ENCODE measurements at regions not wholly inside any gene's neighbourhood (a gene's known extent, or its start where the extent isn't known, plus 50 kb on each side); places are given as distances from the start of the nearest gene placed in this dataset.

DNA sequence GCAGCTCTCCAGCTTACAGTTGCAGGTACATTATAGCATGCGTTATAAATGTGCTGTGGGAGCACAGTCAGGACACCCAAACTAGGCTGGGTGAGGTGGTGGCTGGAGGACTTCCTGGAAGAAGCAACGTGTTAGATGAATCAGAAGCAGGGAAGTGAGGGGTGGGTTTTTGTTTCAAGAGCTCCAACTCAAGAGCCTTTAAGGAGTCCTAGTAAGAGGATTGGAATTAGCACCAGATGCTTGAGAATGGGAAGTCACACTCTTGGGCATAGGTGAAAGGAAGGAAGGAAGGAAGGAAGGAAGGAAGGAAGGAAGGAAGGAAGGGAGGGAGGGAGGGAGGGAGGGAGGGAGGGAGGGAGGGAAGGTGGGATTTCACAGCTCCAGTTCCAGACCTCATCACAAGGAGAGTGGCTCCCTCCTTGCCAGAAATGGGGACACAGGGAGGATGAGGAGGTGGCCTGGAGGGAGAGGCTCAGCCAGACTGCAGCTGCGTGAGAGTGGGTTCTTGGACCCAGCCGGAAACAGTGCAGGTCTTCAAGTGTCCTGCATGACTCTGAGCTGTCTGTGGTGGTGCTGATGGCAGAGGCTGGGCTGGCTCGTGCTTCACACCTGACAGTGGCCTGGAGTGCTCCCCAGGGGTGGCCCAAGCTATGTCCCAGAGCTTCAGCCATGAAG lies 115.7 kb upstream of the GSC start:
- H3K36me3 ChIP-seq (ENCODE audit: control insufficient read depth in 3 of 3, insufficient read depth in 3 of 3, low read length in 3 of 3): no peaks in the 10 kb centered on the region
- no peaks in the 10 kb centered on the region for H3K9me3 ChIP-seq (ENCODE audit: control insufficient read depth in 3 of 3, low read length in 3 of 3)
- no peak overlapping the region for H3K27ac ChIP-seq (ENCODE audit: low read depth, low read length)
- H3K27me3 ChIP-seq (ENCODE audit: control insufficient read depth in 3 of 3, insufficient read depth in 3 of 3, low read length in 3 of 3): peaks cover 6 to 13% (median 11%) of the 10 kb centered on the region in 3 donors
- no peak overlapping the region for H3K9ac ChIP-seq (ENCODE audit: low read depth in 1 of 3, low read length in 3 of 3)
- peaks cover 0 to 2% (median 0%) of the 10 kb centered on the region in 3 donors for H3K4me1 ChIP-seq (ENCODE audit: control insufficient read depth in 3 of 3, insufficient read depth in 3 of 3, low read length in 3 of 3)
- no peak overlapping the region for H3K4me3 ChIP-seq (ENCODE audit: low read length in 3 of 3)

DNA sequence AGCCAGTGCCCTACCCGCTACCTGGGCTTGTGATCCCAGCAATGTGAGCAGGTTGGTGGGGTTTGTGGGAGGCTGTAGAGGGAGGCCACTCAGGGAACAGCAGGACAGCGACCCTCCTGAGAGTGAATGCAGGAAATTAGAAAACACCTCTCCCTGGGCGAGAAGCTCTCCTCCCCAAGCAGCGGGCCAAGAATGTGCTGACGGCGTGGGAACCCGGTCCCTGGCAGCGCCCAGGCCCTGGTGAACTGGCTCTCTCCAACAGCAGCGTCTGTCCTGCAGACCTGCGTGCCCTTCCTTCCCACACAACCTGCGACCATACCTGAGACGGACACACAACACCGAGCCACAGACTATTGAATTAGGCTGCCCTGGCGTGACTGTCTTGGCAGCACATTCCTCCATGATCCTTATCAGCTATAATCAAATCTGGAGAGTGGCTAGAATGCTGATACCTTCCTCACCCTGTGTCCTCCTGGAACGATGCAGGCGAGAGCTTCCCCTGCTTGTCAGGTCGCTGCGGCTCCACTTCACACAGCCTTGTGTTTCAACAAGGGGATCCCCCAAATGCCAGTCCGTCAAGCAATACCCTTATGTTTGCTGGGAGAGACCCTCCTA lies 114.8 kb upstream of the GSC start:
- no peak overlapping the region for H3K9ac ChIP-seq (ENCODE audit: low read depth in 1 of 3, low read length in 3 of 3)
- H3K27me3 ChIP-seq (ENCODE audit: control insufficient read depth in 3 of 3, insufficient read depth in 3 of 3, low read length in 3 of 3): peaks cover 5 to 9% (median 6%) of the 10 kb centered on the region in 3 donors
- H3K36me3 ChIP-seq (ENCODE audit: control insufficient read depth in 3 of 3, insufficient read depth in 3 of 3, low read length in 3 of 3): no peaks in the 10 kb centered on the region
- H3K4me3 ChIP-seq (ENCODE audit: low read length in 3 of 3): no peak overlapping the region
- peaks cover 0 to 2% (median 2%) of the 10 kb centered on the region in 3 donors for H3K4me1 ChIP-seq (ENCODE audit: control insufficient read depth in 3 of 3, insufficient read depth in 3 of 3, low read length in 3 of 3)
- H3K9me3 ChIP-seq (ENCODE audit: control insufficient read depth in 3 of 3, low read length in 3 of 3): no peaks in the 10 kb centered on the region
- no peak overlapping the region for H3K27ac ChIP-seq (ENCODE audit: low read depth, low read length)

DNA sequence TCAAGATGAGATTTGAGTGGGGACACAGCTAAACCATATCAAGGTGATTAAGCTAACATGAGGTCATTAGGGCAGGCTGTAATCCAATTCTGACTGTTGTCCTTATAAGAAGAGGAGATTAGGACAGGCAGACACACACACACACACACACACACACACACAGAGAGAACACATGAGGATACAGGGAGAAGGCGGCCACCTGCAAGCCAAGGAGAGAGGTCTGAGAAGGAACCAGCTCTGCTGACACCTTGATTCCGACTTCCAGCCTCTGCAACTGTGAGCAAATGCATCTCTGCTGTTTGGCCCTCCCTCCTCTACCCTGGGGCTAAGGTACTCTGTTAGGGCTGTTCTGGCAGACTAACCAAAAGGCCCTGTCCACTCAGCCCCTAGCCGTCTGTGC lies 112.5 kb upstream of the GSC start:
- H3K9me3 ChIP-seq (ENCODE audit: control insufficient read depth in 3 of 3, low read length in 3 of 3): no peaks in the 10 kb centered on the region
- H3K36me3 ChIP-seq (ENCODE audit: control insufficient read depth in 3 of 3, insufficient read depth in 3 of 3, low read length in 3 of 3): no peaks in the 10 kb centered on the region
- peaks cover 0 to 7% (median 2%) of the 10 kb centered on the region in 3 donors for H3K4me1 ChIP-seq (ENCODE audit: control insufficient read depth in 3 of 3, insufficient read depth in 3 of 3, low read length in 3 of 3)
- H3K9ac ChIP-seq (ENCODE audit: low read depth in 1 of 3, low read length in 3 of 3): no peak overlapping the region
- H3K27ac ChIP-seq (ENCODE audit: low read depth, low read length): no peak overlapping the region
- no peak overlapping the region for H3K4me3 ChIP-seq (ENCODE audit: low read length in 3 of 3)
- H3K27me3 ChIP-seq (ENCODE audit: control insufficient read depth in 3 of 3, insufficient read depth in 3 of 3, low read length in 3 of 3): peaks cover 0 to 6% (median 0%) of the 10 kb centered on the region in 3 donors

- H3K9ac ChIP-seq (ENCODE audit: low read depth in 1 of 3, low read length in 3 of 3): no peak overlapping the region
- H3K36me3 ChIP-seq (ENCODE audit: control insufficient read depth in 3 of 3, insufficient read depth in 3 of 3, low read length in 3 of 3): no peaks in the 10 kb centered on the region
- peaks cover 0 to 6% (median 3%) of the 10 kb centered on the region in 3 donors for H3K27me3 ChIP-seq (ENCODE audit: control insufficient read depth in 3 of 3, insufficient read depth in 3 of 3, low read length in 3 of 3)
- H3K27ac ChIP-seq (ENCODE audit: low read depth, low read length): no peak overlapping the region
- H3K4me1 ChIP-seq (ENCODE audit: control insufficient read depth in 3 of 3, insufficient read depth in 3 of 3, low read length in 3 of 3): peaks cover 0 to 7% (median 2%) of the 10 kb centered on the region in 3 donors
- H3K9me3 ChIP-seq (ENCODE audit: control insufficient read depth in 3 of 3, low read length in 3 of 3): no peaks in the 10 kb centered on the region
- H3K4me3 ChIP-seq (ENCODE audit: low read length in 3 of 3): no peak overlapping the region
Observed at GRCh38 chr14:94880876-94881275, 111.0 kb upstream of the GSC start.

- Histone ChIP-seq H3K9me3 (ENCODE audit: control insufficient read depth in 3 of 3, low read length in 3 of 3) (no peaks in the 10 kb centered on the region), H3K4me3 (ENCODE audit: low read length in 3 of 3) (no peak overlapping the region), H3K27ac (ENCODE audit: low read depth, low read length) (no peak overlapping the region), H3K9ac (ENCODE audit: low read depth in 1 of 3, low read length in 3 of 3) (no peak overlapping the region), H3K36me3 (ENCODE audit: control insufficient read depth in 3 of 3, insufficient read depth in 3 of 3, low read length in 3 of 3) (no peaks in the 10 kb centered on the region), H3K27me3 (ENCODE audit: control insufficient read depth in 3 of 3, insufficient read depth in 3 of 3, low read length in 3 of 3) (peaks cover 0 to 8% (median 6%) of the 10 kb centered on the region in 3 donors), H3K4me1 (ENCODE audit: control insufficient read depth in 3 of 3, insufficient read depth in 3 of 3, low read length in 3 of 3) (peaks cover 0 to 7% (median 2%) of the 10 kb centered on the region in 3 donors)
Observed at GRCh38 chr14:94880106-94880505, 110.2 kb upstream of the GSC start.

- H3K9ac ChIP-seq (ENCODE audit: low read depth in 1 of 3, low read length in 3 of 3): no peak overlapping the region
- H3K36me3 ChIP-seq (ENCODE audit: control insufficient read depth in 3 of 3, insufficient read depth in 3 of 3, low read length in 3 of 3): no peaks in the 10 kb centered on the region
- no peak overlapping the region for H3K4me3 ChIP-seq (ENCODE audit: low read length in 3 of 3)
- peaks cover 0 to 11% (median 4%) of the 10 kb centered on the region in 3 donors for H3K27me3 ChIP-seq (ENCODE audit: control insufficient read depth in 3 of 3, insufficient read depth in 3 of 3, low read length in 3 of 3)
- H3K9me3 ChIP-seq (ENCODE audit: control insufficient read depth in 3 of 3, low read length in 3 of 3): no peaks in the 10 kb centered on the region
- no peak overlapping the region for H3K27ac ChIP-seq (ENCODE audit: low read depth, low read length)
- H3K4me1 ChIP-seq (ENCODE audit: control insufficient read depth in 3 of 3, insufficient read depth in 3 of 3, low read length in 3 of 3): peaks cover 0 to 7% (median 2%) of the 10 kb centered on the region in 3 donors
Observed at GRCh38 chr14:94879537-94879936, 109.6 kb upstream of the GSC start.

- no peak overlapping the region for H3K27ac ChIP-seq (ENCODE audit: low read depth, low read length)
- H3K4me1 ChIP-seq (ENCODE audit: control insufficient read depth in 3 of 3, insufficient read depth in 3 of 3, low read length in 3 of 3): peaks cover 0 to 7% (median under 1%) of the 10 kb centered on the region in 3 donors
- H3K36me3 ChIP-seq (ENCODE audit: control insufficient read depth in 3 of 3, insufficient read depth in 3 of 3, low read length in 3 of 3): no peaks in the 10 kb centered on the region
- no peak overlapping the region for H3K4me3 ChIP-seq (ENCODE audit: low read length in 3 of 3)
- no peak overlapping the region for H3K9ac ChIP-seq (ENCODE audit: low read depth in 1 of 3, low read length in 3 of 3)
- peaks cover 5 to 18% (median 13%) of the 10 kb centered on the region in 3 donors for H3K27me3 ChIP-seq (ENCODE audit: control insufficient read depth in 3 of 3, insufficient read depth in 3 of 3, low read length in 3 of 3)
- no peaks in the 10 kb centered on the region for H3K9me3 ChIP-seq (ENCODE audit: control insufficient read depth in 3 of 3, low read length in 3 of 3)
Observed at GRCh38 chr14:94876306-94876705, 106.4 kb upstream of the GSC start.

- no peak overlapping the region for H3K9ac ChIP-seq (ENCODE audit: low read depth in 1 of 3, low read length in 3 of 3)
- peaks cover 5 to 18% (median 13%) of the 10 kb centered on the region in 3 donors for H3K27me3 ChIP-seq (ENCODE audit: control insufficient read depth in 3 of 3, insufficient read depth in 3 of 3, low read length in 3 of 3)
- H3K4me1 ChIP-seq (ENCODE audit: control insufficient read depth in 3 of 3, insufficient read depth in 3 of 3, low read length in 3 of 3): peaks cover 0 to 7% (median 0%) of the 10 kb centered on the region in 3 donors
- no peak overlapping the region for H3K27ac ChIP-seq (ENCODE audit: low read depth, low read length)
- no peaks in the 10 kb centered on the region for H3K9me3 ChIP-seq (ENCODE audit: control insufficient read depth in 3 of 3, low read length in 3 of 3)
- no peaks in the 10 kb centered on the region for H3K36me3 ChIP-seq (ENCODE audit: control insufficient read depth in 3 of 3, insufficient read depth in 3 of 3, low read length in 3 of 3)
- H3K4me3 ChIP-seq (ENCODE audit: low read length in 3 of 3): no peak overlapping the region
Observed at GRCh38 chr14:94875256-94875655, 105.3 kb upstream of the GSC start.

GRCh38 chr14:94868772-94869072 lies 98.8 kb upstream of the GSC start:
- Histone ChIP-seq H3K9me3 (ENCODE audit: control insufficient read depth in 3 of 3, low read length in 3 of 3) (no peaks in the 10 kb centered on the region), H3K36me3 (ENCODE audit: control insufficient read depth in 3 of 3, insufficient read depth in 3 of 3, low read length in 3 of 3) (no peaks in the 10 kb centered on the region), H3K27me3 (ENCODE audit: control insufficient read depth in 3 of 3, insufficient read depth in 3 of 3, low read length in 3 of 3) (peaks cover 18 to 37% (median 26%) of the 10 kb centered on the region in 3 donors), H3K4me3 (ENCODE audit: low read length in 3 of 3) (no peak overlapping the region), H3K4me1 (ENCODE audit: control insufficient read depth in 3 of 3, insufficient read depth in 3 of 3, low read length in 3 of 3) (peaks cover 0 to 4% (median 0%) of the 10 kb centered on the region in 3 donors), H3K27ac (ENCODE audit: low read depth, low read length) (no peak overlapping the region), H3K9ac (ENCODE audit: low read depth in 1 of 3, low read length in 3 of 3) (no peak overlapping the region)

GRCh38 chr14:94867946-94868771 lies 98.2 kb upstream of the GSC start:
- Histone ChIP-seq H3K9me3 (ENCODE audit: control insufficient read depth in 3 of 3, low read length in 3 of 3) (no peaks in the 10 kb centered on the region), H3K4me1 (ENCODE audit: control insufficient read depth in 3 of 3, insufficient read depth in 3 of 3, low read length in 3 of 3) (peaks cover 0 to 4% (median 0%) of the 10 kb centered on the region in 3 donors), H3K4me3 (ENCODE audit: low read length in 3 of 3) (no peak overlapping the region), H3K9ac (ENCODE audit: low read depth in 1 of 3, low read length in 3 of 3) (no peak overlapping the region), H3K27me3 (ENCODE audit: control insufficient read depth in 3 of 3, insufficient read depth in 3 of 3, low read length in 3 of 3) (peaks cover 15 to 34% (median 23%) of the 10 kb centered on the region in 3 donors), H3K36me3 (ENCODE audit: control insufficient read depth in 3 of 3, insufficient read depth in 3 of 3, low read length in 3 of 3) (no peaks in the 10 kb centered on the region), H3K27ac (ENCODE audit: low read depth, low read length) (no peak overlapping the region)
